Hepatocyte (in vitro differentiated cells): ENCODE measurements at regions not wholly inside any gene's neighbourhood (a gene's known extent, or its start where the extent isn't known, plus 50 kb on each side); places are given as distances from the start of the nearest gene placed in this dataset.
A peak's percentile ranks its signal among the peaks of the same experiment; 100 is the strongest.

Experiments used
- DNase-seq: peaks from one replicate; pipeline ENCODE4 v3.0.0-alpha.2; 2016; ENCODE audit warnings: low spot score
- H2AFZ ChIP-seq: fragments of 200-600 bp; sonication (generic); 2 replicates; pipeline ENCODE4 v1.6.0; 2016; ENCODE audit warnings: antibody characterized with exemption, mild to moderate bottlenecking
- H3K27ac ChIP-seq: fragments of 200-600 bp; sonication (generic); 2 replicates; pipeline ENCODE4 v1.5.1; 2016; ENCODE audit warnings: mild to moderate bottlenecking
- H3K27me3 ChIP-seq: fragments of 200-600 bp; sonication (generic); 2 replicates; pipeline ENCODE4 v1.6.1; 2016
- H3K36me3 ChIP-seq: fragments of 200-600 bp; sonication (generic); replicated peaks from 2 replicates; pipeline ENCODE4 v1.5.1; 2016; ENCODE audit warnings: low read depth; ENCODE audit not compliant: insufficient read depth
- H3K4me1 ChIP-seq: fragments of 200-600 bp; sonication (generic); 2 replicates; pipeline ENCODE4 v1.5.1; 2016; ENCODE audit warnings: mild to moderate bottlenecking, moderate library complexity; ENCODE audit not compliant: insufficient read depth
- H3K4me2 ChIP-seq: fragments of 200-600 bp; sonication (generic); 2 replicates; pipeline ENCODE4 v1.6.0; 2016
- H3K4me3 ChIP-seq: fragments of 200-600 bp; sonication (generic); 2 replicates; pipeline ENCODE4 v1.5.1; 2016; ENCODE audit warnings: mild to moderate bottlenecking
- H3K79me2 ChIP-seq: fragments of 200-600 bp; sonication (generic); 2 replicates; pipeline ENCODE4 v1.6.0; 2017; ENCODE audit warnings: mild to moderate bottlenecking
- H3K9me2 ChIP-seq: fragments of 200-600 bp; sonication (generic); replicated peaks from 2 replicates; pipeline ENCODE4 v1.6.0; 2017; ENCODE audit warnings: mild to moderate bottlenecking; ENCODE audit not compliant: insufficient read depth
- H3K9me3 ChIP-seq: fragments of 200-600 bp; sonication (generic); 2 replicates; pipeline ENCODE4 v1.5.1; 2016; ENCODE audit warnings: low read depth, mild to moderate bottlenecking
- H4K20me1 ChIP-seq: fragments of 200-600 bp; sonication (generic); 2 replicates; pipeline ENCODE4 v1.6.0; 2016; ENCODE audit warnings: mild to moderate bottlenecking; ENCODE audit not compliant: insufficient read depth, poor library complexity, severe bottlenecking
- EZH2 ChIP-seq: fragments of 200-600 bp; sonication (generic); IDR thresholded peaks from 2 replicates; pipeline ENCODE4 v1.6.1; 2016; ENCODE audit warnings: antibody characterized with exemption, mild to moderate bottlenecking, borderline replicate concordance
- EZH2phosphoT487 ChIP-seq: fragments of 200-600 bp; sonication (generic); IDR thresholded peaks from one replicate; pipeline ENCODE4 v1.6.1; 2018; ENCODE audit warnings: antibody characterized with exemption, mild to moderate bottlenecking, low read depth, moderate library complexity; ENCODE audit not compliant: unreplicated experiment, severe bottlenecking
- WGBS: methylation state at CpG from one replicate; pipeline ENCODE4 v1.1.6; 2016; ENCODE audit warnings: low lambda C conversion rate; ENCODE audit errors: missing lambda C conversion rate; 5-methylcytosine and 5-hydroxymethylcytosine counted together
- TF ChIP-seq, protein P1 (sequence below): fragments of 200-600 bp; sonication (generic); IDR thresholded peaks from 2 replicates; pipeline ENCODE4 v1.5.1; 2016; ENCODE audit warnings: antibody characterized with exemption, mild to moderate bottlenecking; ENCODE audit not compliant: poor library complexity

DNA sequence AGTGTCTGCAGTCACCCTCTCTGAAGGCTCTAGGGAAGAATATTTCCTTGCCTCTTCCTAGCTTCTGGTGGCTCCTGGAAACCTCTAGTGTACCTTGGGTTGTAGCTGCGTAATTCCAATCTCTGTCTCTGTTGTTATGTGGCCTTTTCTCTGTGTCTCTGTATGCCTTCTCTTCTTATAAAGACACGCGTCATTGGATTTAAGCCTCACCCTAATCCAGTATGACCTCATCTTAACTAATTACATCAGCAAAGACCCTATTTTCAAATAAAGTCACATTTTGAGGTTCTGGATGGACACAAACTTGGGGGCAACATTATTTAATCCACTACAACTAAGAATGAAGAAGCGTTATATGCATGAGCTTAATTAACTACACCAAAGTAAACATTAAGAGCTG is 111.4 kb upstream of the ZNF184 start:
- TF ChIP-seq EZH2phosphoT487: no peak
- no peak for TF ChIP-seq EZH2
- TF ChIP-seq, protein P1, sequence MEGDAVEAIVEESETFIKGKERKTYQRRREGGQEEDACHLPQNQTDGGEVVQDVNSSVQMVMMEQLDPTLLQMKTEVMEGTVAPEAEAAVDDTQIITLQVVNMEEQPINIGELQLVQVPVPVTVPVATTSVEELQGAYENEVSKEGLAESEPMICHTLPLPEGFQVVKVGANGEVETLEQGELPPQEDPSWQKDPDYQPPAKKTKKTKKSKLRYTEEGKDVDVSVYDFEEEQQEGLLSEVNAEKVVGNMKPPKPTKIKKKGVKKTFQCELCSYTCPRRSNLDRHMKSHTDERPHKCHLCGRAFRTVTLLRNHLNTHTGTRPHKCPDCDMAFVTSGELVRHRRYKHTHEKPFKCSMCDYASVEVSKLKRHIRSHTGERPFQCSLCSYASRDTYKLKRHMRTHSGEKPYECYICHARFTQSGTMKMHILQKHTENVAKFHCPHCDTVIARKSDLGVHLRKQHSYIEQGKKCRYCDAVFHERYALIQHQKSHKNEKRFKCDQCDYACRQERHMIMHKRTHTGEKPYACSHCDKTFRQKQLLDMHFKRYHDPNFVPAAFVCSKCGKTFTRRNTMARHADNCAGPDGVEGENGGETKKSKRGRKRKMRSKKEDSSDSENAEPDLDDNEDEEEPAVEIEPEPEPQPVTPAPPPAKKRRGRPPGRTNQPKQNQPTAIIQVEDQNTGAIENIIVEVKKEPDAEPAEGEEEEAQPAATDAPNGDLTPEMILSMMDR: no peak
- H3K4me2 ChIP-seq: no peak overlapping the region
- no peak overlapping the region for H3K27ac ChIP-seq
- H3K9me3 ChIP-seq: no peaks in the 10 kb centered on the region
- H3K36me3 ChIP-seq: no peaks in the 10 kb centered on the region
- no peaks in the 10 kb centered on the region for H3K9me2 ChIP-seq
- no peak overlapping the region for H3K4me3 ChIP-seq
- H3K79me2 ChIP-seq: no peaks in the 10 kb centered on the region
- no peak overlapping the region for H2AFZ ChIP-seq
- 96% methylated on average over 4 of the region's 4 CpGs for WGBS
- no peaks in the 10 kb centered on the region for H4K20me1 ChIP-seq
- H3K27me3 ChIP-seq: peaks cover 2% of the 10 kb centered on the region
- no peaks in the 10 kb centered on the region for H3K4me1 ChIP-seq
- DNase-seq: no peak

DNA sequence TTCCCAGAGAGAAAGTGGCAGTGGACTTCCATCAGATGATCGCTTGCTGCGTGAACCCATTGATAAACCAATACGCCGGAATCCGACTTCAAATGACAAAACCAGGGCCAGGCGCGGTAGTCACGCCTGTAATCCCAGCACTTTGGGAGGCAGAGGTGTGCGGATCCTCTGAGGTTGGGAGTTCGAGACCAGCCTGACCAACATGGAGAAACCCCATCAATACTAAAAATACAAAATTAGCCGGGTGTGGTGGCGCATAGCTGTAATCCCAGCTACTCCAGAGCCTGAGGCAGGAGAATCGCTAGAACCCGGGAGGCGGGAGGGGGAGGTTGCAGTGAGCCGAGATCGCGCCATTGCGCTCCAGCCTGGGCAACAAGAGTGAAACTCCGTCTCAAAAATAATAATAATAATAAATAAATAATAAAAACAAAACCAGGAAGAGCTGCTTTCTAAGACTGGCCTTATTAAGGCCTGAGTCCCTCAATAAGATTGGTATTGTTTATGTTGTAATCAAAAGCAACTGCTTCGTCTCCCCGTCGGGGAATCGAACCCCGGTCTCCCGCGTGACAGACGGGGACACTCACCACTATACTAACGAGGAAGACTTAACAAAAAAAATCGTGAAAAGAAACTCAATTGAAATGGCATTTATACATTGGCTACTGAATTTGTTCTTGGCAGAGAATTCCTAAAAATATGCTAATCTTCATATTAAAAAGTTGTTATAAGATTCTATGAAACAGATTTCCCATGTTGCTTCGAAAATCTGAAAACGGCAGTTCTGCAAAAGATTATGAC is 110.2 kb upstream of the ZNF184 start:
- Histone ChIP-seq H4K20me1 (no peaks in the 10 kb centered on the region), H3K27me3 (peaks cover 11% of the 10 kb centered on the region), H3K4me2 (peak overlapping the region; percentile 62), H3K27ac (no peak overlapping the region), H3K9me3 (no peaks in the 10 kb centered on the region), H2AFZ (no peak overlapping the region), H3K79me2 (no peaks in the 10 kb centered on the region), H3K4me1 (no peaks in the 10 kb centered on the region), H3K4me3 (no peak overlapping the region), H3K9me2 (no peaks in the 10 kb centered on the region), H3K36me3 (no peaks in the 10 kb centered on the region)
- TF ChIP-seq, protein P1: no peak
- TF ChIP-seq EZH2phosphoT487 (no peak), EZH2 (no peak)
- DNase-seq: peak; percentile 48
- WGBS: 23% methylated on average over 32 of the region's 32 CpGs

DNA sequence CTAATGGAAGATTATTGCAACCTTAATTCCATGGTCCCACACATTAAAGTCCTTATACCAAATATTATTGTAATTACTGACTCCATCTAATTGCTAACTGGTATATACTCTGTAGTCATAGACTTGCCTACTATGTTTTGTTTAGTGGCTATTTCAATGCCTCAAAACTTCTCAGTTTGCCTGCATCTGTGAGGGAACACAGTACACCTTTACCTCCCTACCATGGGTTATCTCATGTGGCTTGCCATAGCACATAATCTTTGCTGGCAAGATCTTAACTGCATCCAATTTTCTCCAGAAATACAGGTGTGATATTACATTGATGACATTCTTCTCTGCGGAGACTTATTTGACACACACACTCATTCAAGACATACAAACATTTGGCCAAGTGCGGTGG is 107.1 kb upstream of the ZNF184 start:
- Histone ChIP-seq H3K79me2 (no peaks in the 10 kb centered on the region), H3K27me3 (peaks cover 11% of the 10 kb centered on the region), H3K36me3 (no peaks in the 10 kb centered on the region), H2AFZ (no peak overlapping the region), H3K9me2 (no peaks in the 10 kb centered on the region), H3K27ac (no peak overlapping the region), H4K20me1 (no peaks in the 10 kb centered on the region), H3K4me2 (no peak overlapping the region), H3K4me3 (no peak overlapping the region), H3K4me1 (no peaks in the 10 kb centered on the region), H3K9me3 (no peaks in the 10 kb centered on the region)
- TF ChIP-seq EZH2phosphoT487 (no peak), EZH2 (no peak)
- TF ChIP-seq, protein P1: no peak
- no peak for DNase-seq
- 82% methylated on average over 2 of the region's 2 CpGs for WGBS

DNA sequence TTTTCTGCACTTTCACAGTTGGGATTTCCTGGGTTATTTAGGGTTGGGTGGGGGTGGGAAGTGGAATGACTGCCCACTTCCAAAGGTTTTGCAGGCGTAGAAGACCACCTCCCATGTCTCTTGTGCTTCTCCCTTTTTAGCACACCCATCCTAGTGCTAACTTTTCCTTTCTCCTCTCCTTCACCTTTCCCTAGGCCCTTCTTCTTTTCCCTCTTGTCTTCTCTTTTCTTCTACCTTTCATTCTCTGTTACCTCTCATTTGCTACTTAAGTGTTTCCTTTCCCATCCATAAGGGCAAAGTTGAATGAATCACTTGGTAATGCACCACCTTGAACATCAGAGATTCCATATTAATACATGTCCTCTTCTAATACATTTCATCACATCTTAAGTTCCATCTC is 105.0 kb upstream of the ZNF184 start:
- Histone ChIP-seq H3K4me3 (no peak overlapping the region), H3K9me3 (no peaks in the 10 kb centered on the region), H3K27ac (no peak overlapping the region), H3K4me2 (no peak overlapping the region), H3K27me3 (peaks cover 9% of the 10 kb centered on the region), H4K20me1 (no peaks in the 10 kb centered on the region), H3K9me2 (no peaks in the 10 kb centered on the region), H2AFZ (no peak overlapping the region), H3K36me3 (no peaks in the 10 kb centered on the region), H3K4me1 (no peaks in the 10 kb centered on the region), H3K79me2 (no peaks in the 10 kb centered on the region)
- WGBS: 100% methylated on average over 1 of the region's 1 CpG
- TF ChIP-seq, protein P1: no peak
- TF ChIP-seq EZH2: no peak
- no peak for TF ChIP-seq EZH2phosphoT487
- DNase-seq: no peak
